Endothelial cell (in vitro differentiated cells): ENCODE measurements at regions not wholly inside any gene's neighbourhood (a gene's known extent, or its start where the extent isn't known, plus 50 kb on each side); places are given as distances from the start of the nearest gene placed in this dataset.

Experiments used
- DNase-seq: peaks from one replicate; pipeline ENCODE4 v3.0.0; 2021; ENCODE audit warnings: low spot score
- H3K27ac Mint-ChIP-seq: one replicate; pipeline ENCODE4 v1.8.0; 2021; ENCODE audit warnings: mixed read lengths, inconsistent platforms; ENCODE audit not compliant: unreplicated experiment
- H3K27me3 Mint-ChIP-seq: one replicate; pipeline ENCODE4 v1.8.0; 2021; ENCODE audit warnings: mild to moderate bottlenecking, moderate library complexity, mixed read lengths, inconsistent platforms; ENCODE audit not compliant: unreplicated experiment
- H3K36me3 Mint-ChIP-seq: one replicate; pipeline ENCODE4 v1.8.0; 2021; ENCODE audit warnings: mild to moderate bottlenecking, low read depth, mixed read lengths, inconsistent platforms; ENCODE audit not compliant: unreplicated experiment
- H3K4me1 Mint-ChIP-seq: one replicate; pipeline ENCODE4 v1.8.0; 2021; ENCODE audit warnings: mild to moderate bottlenecking, mixed read lengths, inconsistent platforms; ENCODE audit not compliant: unreplicated experiment
- H3K4me3 Mint-ChIP-seq: one replicate; pipeline ENCODE4 v1.8.0; 2021; ENCODE audit warnings: mild to moderate bottlenecking, mixed read lengths, inconsistent platforms; ENCODE audit not compliant: unreplicated experiment
- H3K9me3 Mint-ChIP-seq: one replicate; pipeline ENCODE4 v1.8.0; 2021; ENCODE audit warnings: mixed read lengths, inconsistent platforms; ENCODE audit not compliant: unreplicated experiment
- TF ChIP-seq, protein P1 (sequence below): fragments of 200-600 bp; sonication (generic); IDR thresholded peaks from one replicate; pipeline ENCODE4 v1.5.0; 2021; ENCODE audit warnings: antibody characterized with exemption; ENCODE audit not compliant: unreplicated experiment

DNA sequence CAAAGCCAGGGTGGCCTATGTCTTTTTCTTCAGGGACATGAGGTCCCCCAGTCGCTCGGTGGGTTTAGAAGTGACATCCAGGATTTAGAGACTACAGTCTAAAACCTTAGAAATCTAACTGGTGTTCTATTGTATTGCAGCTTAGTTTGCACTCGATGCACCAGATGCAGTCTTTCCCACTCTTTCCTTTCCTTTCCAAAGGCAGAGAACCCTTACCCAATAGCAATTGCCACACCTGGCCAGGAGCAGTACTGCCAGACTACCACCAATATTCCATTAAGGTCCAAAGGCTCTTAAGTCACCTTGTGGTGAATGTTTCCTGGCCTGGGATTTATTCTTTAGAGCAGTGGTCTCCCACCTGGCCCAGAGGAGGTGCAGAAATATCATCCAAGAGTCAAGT, 1068.8 kb downstream of the FAM133A start:
- Mint-ChIP-seq H3K4me3 (no peak overlapping the region), H3K9me3 (no peaks in the 10 kb centered on the region), H3K27ac (no peak overlapping the region), H3K36me3 (no peaks in the 10 kb centered on the region), H3K4me1 (peaks cover 2% of the 10 kb centered on the region), H3K27me3 (no peaks in the 10 kb centered on the region)
- DNase-seq: no peak
- TF ChIP-seq, protein P1, sequence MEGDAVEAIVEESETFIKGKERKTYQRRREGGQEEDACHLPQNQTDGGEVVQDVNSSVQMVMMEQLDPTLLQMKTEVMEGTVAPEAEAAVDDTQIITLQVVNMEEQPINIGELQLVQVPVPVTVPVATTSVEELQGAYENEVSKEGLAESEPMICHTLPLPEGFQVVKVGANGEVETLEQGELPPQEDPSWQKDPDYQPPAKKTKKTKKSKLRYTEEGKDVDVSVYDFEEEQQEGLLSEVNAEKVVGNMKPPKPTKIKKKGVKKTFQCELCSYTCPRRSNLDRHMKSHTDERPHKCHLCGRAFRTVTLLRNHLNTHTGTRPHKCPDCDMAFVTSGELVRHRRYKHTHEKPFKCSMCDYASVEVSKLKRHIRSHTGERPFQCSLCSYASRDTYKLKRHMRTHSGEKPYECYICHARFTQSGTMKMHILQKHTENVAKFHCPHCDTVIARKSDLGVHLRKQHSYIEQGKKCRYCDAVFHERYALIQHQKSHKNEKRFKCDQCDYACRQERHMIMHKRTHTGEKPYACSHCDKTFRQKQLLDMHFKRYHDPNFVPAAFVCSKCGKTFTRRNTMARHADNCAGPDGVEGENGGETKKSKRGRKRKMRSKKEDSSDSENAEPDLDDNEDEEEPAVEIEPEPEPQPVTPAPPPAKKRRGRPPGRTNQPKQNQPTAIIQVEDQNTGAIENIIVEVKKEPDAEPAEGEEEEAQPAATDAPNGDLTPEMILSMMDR: no peak

DNA sequence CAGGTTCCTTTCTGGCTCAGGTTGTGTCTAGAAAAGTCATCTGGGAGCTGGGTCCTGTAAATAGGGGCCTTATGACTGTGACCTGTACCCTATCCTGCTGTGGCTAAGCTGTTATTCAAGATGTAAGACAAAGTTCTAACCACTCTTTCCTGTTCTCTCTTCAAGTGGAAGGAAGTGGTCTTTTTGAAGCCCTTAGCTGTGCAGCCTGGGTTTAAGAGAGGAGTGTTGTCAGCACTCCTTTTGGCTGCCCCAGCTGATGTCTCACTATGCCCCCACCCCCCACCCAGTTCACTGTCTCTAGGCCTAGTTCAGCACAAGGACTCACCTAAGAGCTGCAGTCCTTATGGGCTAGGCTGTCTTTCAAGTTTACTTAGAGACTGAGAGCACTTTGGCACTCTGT, 1069.5 kb downstream of the FAM133A start:
- peaks cover 2% of the 10 kb centered on the region for H3K4me1 Mint-ChIP-seq
- no peak overlapping the region for H3K4me3 Mint-ChIP-seq
- H3K36me3 Mint-ChIP-seq: no peaks in the 10 kb centered on the region
- H3K27ac Mint-ChIP-seq: no peak overlapping the region
- DNase-seq: no peak
- no peaks in the 10 kb centered on the region for H3K9me3 Mint-ChIP-seq
- H3K27me3 Mint-ChIP-seq: no peaks in the 10 kb centered on the region
- TF ChIP-seq, protein P1: no peak

DNA sequence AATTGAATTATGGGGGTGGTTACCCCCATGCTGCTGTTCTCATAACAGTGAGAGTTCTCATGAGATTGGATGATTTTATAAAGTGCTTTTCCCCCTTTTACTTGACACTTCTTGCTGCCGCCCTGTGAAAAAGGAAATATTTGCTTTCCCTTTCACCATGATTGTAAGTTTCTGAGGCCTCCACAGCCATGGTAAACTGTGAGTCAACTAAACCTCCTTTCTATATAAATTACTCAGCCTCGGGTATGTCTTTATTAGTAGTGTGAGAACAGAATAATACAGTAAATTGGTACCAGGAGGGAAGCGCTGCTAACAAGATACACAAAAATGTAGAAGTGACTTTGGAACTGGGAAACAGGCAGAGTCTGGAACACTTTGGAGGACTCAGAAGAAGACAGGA, 1070.8 kb downstream of the FAM133A start:
- H3K4me3 Mint-ChIP-seq: no peak overlapping the region

DNA sequence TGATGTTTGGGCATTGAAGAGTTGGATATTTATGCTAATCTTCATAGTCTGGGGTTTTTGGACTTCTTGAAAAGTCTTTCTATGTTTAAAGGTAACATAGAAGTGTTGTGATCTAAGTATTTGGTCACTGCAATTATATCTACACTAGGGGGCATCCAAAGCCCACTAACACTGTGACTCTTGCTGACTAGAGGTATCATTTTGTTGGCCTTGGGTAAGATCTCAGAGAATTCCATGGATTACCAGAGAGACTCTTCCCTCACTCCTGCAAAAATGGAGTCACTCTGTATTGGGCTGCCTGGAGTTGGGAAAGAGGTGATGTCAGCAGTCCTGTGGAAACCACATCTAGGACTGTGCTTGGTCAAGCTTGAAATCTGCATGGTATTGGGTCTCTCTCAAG, 1077.6 kb downstream of the FAM133A start:
- Mint-ChIP-seq H3K4me1 (no peaks in the 10 kb centered on the region), H3K27ac (no peak overlapping the region), H3K4me3 (no peak overlapping the region), H3K9me3 (no peaks in the 10 kb centered on the region), H3K36me3 (no peaks in the 10 kb centered on the region), H3K27me3 (no peaks in the 10 kb centered on the region)
- no peak for DNase-seq
- TF ChIP-seq, protein P1: no peak

More for the DNA sequence above, 1070.8 kb downstream of the FAM133A start:
- no peaks in the 10 kb centered on the region for H3K36me3 Mint-ChIP-seq
- H3K9me3 Mint-ChIP-seq: no peaks in the 10 kb centered on the region
- no peak overlapping the region for H3K27ac Mint-ChIP-seq
- no peak for DNase-seq
- H3K4me1 Mint-ChIP-seq: peaks cover 2% of the 10 kb centered on the region
- TF ChIP-seq, protein P1: no peak
- H3K27me3 Mint-ChIP-seq: no peaks in the 10 kb centered on the region

DNA sequence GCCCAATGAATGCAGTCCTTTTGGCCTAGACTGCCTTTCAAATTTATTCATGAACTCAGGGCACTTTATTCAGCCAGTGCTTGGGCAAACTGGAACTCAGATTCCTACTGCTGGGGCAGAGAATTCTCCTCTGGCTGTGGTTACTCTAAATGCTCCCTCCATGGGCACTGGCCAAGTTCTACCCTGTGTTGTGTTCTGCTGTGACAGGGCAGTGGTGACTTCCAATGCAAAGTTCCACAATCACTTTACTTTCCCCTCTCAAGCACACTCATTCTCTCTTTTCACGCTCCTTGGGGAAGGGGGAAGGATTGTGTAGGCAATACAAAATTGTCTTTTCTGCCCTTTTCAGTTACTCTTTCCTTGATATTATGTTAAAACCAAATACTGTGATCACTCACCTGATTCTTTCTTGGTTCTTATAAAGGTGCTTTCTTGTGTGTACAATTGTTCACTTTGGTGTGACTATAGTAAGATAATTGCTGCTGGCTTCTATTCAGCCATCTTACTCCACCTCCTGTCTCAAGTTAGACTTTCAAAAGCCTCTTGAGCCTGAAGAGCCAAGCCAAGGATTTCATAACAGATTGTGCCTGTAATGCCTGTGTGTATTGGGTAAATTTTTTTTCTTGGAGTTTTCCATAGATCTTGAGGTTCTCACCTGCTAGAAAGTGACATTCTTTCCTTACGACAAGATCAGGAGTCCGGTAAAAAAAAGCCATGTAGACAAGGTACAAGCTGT, 1078.6 kb downstream of the FAM133A start:
- H3K9me3 Mint-ChIP-seq: no peaks in the 10 kb centered on the region
- TF ChIP-seq, protein P1: no peak

More for the DNA sequence above, 1078.6 kb downstream of the FAM133A start:
- Mint-ChIP-seq H3K4me1 (no peaks in the 10 kb centered on the region), H3K27me3 (no peaks in the 10 kb centered on the region), H3K27ac (no peak overlapping the region), H3K4me3 (no peak overlapping the region), H3K36me3 (no peaks in the 10 kb centered on the region)
- DNase-seq: no peak
